PFSK-1 (cell line): ENCODE measurements at regions not wholly inside any gene's neighbourhood (a gene's known extent, or its start where the extent isn't known, plus 50 kb on each side); places are given as distances from the start of the nearest gene placed in this dataset.

Source experiments
- POLR2AphosphoS5 ChIP-seq: IDR thresholded peaks from 2 replicates; pipeline ENCODE4 v1.6.1; 2012; ENCODE audit warnings: low read depth, mild to moderate bottlenecking, control low read depth, low read length, moderate library complexity
- TF ChIP-seq, protein P1 (sequence below), 2 experiments: IDR thresholded peaks; 2 replicates each; pipeline versions ENCODE4 v1.6.1 to v1.8.0; 2011 to 2012; ENCODE audit warnings: low read depth in 2 of 2, low read length in 2 of 2, control low read depth in 1 of 2, inconsistent platforms in 1 of 2, mild to moderate bottlenecking in 1 of 2, moderate library complexity in 1 of 2; ENCODE audit not compliant: insufficient read depth in 1 of 2

- TF ChIP-seq, protein P1, sequence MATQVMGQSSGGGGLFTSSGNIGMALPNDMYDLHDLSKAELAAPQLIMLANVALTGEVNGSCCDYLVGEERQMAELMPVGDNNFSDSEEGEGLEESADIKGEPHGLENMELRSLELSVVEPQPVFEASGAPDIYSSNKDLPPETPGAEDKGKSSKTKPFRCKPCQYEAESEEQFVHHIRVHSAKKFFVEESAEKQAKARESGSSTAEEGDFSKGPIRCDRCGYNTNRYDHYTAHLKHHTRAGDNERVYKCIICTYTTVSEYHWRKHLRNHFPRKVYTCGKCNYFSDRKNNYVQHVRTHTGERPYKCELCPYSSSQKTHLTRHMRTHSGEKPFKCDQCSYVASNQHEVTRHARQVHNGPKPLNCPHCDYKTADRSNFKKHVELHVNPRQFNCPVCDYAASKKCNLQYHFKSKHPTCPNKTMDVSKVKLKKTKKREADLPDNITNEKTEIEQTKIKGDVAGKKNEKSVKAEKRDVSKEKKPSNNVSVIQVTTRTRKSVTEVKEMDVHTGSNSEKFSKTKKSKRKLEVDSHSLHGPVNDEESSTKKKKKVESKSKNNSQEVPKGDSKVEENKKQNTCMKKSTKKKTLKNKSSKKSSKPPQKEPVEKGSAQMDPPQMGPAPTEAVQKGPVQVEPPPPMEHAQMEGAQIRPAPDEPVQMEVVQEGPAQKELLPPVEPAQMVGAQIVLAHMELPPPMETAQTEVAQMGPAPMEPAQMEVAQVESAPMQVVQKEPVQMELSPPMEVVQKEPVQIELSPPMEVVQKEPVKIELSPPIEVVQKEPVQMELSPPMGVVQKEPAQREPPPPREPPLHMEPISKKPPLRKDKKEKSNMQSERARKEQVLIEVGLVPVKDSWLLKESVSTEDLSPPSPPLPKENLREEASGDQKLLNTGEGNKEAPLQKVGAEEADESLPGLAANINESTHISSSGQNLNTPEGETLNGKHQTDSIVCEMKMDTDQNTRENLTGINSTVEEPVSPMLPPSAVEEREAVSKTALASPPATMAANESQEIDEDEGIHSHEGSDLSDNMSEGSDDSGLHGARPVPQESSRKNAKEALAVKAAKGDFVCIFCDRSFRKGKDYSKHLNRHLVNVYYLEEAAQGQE (IDR thresholded peaks at IDR 0.05; ENCODE audit: insufficient read depth in 1 of 2, low read depth in 2 of 2, low read length in 2 of 2), result no peak
- TF ChIP-seq POLR2AphosphoS5, result no peak
Observed at GRCh38 chr21:38577887-38578286, 79.6 kb upstream of the ERG start.
